NCI-H146 (cell line): ENCODE measurements at regions not wholly inside any gene's neighbourhood (a gene's known extent, or its start where the extent isn't known, plus 50 kb on each side); places are given as distances from the start of the nearest gene placed in this dataset.
"Not testable (repeated sequence)": the region's sequence is repeated elsewhere in the genome, so short reads cannot be mapped to it uniquely, and the experiment has no call there.

Source experiments
- DNase-seq: peaks from one replicate; lab custom pipeline; 2025; lab: John Stamatoyannopoulos, UW

DNA sequence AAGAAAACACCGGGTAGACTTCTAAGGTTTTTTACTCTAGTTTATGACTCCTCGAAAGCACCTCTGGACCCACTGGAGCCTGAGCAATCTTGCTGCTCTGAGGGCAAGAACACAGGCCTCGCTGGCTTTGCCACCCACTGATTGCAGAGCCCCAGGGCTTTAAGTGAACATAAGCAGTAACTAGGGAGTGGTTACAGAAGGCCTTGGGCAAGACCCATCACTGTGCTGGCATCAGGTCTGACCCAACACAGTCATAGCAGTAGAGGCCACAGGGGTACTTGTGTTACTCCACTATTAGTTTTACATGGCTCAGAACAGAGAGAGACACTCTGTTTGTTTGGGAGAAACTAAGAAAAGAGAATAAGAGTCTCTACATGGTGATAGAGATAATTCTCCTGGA is 684.5 kb downstream of the FAM181B start:
- no peak for DNase-seq

DNA sequence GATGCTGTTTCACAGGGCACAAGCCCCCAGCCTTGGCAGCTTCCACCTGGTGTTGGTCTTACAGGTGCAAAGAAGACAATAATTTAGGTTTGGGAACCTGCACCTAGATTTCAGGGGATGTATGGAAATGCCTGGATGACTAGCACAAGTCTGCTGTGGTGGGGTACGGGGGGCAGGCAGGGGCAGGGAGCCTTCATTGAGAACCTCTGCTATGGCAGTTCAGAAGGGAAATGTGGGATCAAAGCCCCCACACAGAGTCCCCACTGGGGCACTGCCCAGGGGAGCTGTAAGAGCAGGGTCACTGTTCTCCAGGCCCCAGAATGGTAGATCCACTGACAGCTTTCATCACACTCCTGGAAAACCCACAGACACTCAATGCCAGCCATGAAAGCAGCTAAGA is 686.5 kb downstream of the FAM181B start:
- no peak for DNase-seq

DNA sequence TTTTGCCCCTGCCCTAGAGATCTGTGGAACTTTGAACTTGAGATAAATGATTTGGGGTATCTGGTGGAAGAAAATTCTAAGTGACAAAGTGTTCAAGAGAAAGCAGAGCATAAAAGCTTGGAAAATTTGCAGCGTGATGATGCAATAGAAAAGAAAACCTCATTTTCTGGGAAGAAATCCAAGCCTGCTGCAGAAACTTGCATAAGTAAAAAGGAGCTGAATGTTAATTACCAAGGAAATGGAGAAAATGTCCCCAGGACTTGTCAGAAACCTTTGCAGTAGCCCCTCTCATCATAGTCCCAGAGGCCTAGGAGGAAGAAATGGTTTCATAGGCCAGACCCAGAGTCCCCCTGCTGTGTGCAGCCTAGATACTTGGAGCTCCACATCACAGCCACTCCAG is 686.9 kb downstream of the FAM181B start:
- DNase-seq, result no peak

DNA sequence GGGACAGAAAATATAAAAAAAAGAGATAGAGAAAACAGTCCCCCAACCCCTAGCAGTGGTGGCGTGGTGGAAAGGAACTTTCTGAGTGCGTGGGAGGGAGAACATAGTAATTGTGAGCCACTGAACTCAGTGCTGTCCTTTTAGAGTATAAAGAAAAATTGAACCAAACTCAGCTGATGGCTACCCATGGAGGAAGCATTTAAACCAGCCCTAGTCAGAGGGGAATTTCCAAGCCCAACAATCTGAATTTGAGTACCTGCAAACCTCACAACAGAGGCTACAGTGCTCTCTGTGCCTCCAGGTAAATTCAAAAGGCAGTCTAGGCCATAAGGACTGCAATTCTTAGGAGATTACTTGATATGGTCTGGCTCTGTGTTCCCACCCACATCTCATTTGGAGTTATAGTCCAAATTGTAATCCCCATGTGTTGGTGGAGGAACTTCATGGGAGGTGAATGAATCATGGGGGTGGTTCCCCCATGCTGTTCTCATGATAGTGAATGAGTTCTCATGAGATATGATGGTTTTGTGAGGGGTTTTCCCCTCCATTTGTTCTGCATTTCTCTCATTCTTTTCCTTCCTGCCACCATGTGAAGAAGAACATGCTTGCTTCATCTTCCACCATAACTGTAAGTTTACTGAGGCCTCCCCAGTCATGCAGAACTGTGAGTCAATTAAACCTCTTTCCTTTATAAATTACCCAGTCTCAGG is 687.8 kb downstream of the FAM181B start:
- no peak for DNase-seq

DNA sequence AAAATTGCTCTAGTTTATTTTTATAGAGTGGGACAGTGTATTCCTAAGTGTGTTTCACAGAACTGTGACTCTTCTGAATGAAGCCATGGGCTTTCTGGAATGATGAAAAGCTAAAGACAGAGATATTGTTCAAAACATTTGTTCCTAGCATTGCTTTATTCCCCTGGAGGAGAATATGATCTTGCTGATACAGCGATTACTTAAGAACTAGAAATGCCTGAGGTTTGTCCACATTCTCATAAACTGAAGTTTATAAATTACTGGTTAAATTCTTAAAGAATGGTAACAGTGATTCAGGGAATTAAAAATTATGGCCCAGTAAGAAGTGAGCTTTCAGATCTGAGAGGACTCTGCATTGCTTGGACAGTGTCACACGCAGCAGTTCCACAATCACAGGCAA is 690.3 kb downstream of the FAM181B start:
- no peak for DNase-seq

DNA sequence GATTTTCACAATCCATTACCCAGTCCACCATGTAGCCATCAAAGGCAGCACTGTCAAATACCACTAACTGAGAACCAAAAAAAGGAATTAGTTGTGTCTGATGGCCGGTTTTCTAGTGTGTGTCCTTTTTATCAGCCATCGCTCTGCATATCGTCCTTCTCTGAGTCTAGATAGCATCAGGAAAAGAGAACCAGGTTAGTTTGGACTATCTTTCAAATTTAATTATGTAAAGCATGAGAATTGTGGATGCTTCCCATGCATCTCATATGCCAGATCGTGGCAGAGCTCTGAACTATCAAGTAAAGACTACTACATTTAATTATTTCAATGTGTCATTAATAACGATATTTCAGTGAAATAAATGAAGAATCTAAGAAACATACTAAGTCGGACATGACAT is 691.9 kb downstream of the FAM181B start:
- no peak for DNase-seq

DNA sequence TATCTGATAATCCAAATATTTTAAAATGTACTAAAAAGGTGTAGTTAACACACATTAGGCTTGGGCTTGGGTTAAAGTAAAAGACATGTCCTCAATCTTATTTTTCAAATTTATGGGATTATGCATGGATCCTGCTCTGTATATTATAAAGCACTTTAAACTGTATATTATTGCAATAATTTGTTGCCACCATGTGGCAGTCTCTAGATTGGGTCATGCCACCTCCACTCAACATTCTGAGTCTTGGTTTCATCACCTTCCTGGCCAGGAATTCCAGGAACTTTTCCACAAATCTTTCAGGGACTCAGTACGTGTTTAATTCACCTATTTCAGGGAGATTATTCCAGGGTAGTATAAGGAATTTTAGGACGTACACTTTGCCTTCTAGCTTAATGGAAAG is 695.5 kb downstream of the FAM181B start:
- DNase-seq, result no peak

DNA sequence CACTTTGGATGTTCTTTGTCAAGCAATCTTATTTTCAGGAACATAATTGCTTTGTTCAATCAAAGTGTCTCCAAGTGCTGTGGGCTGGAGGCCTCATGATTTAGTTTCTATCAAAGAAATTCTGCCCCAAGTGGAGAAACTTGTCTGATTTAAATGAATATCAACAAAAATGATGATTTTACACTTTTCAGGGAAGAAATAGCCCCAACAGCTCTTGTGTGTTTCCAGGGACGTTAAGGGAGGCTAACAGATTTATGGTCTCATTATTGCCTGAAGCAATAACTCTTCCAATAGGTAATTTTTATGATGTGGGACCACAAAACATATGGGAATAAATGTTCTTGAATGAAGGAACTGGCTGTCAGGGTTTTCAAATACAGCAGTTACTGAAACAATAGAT is 699.1 kb downstream of the FAM181B start:
- no peak for DNase-seq

DNA sequence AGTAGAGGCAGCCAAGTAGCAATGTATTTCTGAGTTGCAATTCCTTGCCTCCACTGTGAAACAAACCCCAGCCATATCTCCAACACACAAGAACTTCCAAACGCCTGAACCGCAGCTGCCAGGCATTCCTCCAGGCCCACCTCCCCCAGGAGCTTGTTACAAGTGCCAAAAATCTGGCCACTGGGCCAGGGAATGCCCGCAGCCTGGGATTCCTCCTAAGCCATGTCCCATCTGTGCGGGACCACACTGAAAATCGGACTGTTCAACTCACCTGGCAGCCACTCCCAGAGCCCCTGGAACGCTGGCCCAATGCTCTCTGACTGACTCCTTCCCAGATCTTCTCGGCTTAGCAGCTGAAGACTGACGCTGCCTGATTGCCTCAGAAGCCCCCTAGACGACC is 706.3 kb downstream of the FAM181B start:
- not testable (repeated sequence) for DNase-seq

DNA sequence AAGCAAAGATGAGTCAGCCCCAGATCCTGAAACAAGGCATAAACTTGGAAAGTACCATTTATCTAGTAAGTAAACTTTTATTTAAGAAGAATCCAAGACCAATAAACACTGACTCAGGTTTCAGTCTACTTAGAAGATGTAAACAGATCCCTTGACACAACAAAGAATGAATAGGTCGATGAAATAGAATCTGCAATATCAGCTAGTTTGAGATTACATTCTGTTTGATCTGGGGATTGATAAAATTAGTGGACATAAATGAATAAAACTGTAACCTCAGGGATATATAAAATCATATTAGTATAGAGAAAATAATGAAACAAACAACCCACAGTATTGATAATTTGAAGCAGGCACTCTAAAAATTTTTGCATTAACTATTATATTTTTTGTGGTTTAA is 708.9 kb downstream of the FAM181B start:
- no peak for DNase-seq

DNA sequence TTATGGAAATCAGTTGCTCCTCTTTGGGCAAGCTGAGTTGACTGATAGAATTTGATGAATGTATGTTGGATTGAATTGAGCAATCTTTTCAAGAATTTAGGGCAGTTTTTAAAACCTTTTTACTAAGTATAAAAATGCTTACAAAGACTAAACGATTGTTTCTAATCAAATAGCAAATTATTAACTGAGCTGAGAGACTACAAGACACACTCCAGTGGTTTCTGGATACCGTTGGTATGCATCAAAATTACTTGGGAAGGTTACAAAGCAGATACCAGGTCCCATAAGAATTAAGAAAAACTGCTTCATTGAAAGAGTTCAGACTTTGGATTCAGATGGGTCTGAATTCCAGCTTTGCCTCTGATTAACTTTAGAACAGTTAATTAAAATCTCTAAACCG is 721.4 kb downstream of the FAM181B start:
- no peak for DNase-seq

DNA sequence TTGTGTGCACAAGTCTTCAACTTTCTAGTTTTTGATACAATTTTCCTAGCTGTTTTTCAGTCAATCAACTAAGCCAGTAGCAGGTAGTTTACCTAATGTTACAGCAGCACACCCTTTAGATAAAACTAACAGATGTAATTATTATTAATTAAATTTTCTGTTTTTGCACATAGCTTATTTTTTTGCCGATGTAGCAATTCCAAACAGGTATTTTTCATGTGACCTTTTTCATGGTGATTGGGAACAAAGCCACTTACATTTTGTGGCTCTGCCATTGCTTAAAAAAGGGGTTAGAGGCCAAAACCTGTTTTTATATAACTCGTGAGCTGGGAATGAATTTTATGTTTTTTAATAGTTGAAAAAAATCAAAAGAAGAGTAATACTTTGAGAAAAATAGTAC is 724.5 kb downstream of the FAM181B start:
- no peak for DNase-seq

DNA sequence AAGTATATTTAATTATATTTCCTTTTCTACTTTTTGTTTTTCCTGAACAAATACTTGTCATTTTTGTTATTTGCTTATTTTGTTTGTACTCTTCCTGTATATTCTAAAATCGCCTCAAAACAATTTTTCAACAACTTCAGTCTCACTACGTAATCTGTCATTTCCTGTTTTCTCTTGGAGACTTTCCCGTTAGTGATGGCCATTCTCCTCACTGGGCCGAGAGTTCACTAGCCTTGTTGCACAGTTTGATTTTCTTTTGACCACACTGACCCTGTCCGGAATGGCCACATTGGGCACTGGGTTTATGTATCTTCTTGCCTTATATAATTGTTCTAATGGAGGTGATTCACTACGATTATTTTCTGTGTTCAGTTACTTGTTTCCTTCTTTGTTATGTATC is 726.1 kb downstream of the FAM181B start:
- DNase-seq, result no peak

DNA sequence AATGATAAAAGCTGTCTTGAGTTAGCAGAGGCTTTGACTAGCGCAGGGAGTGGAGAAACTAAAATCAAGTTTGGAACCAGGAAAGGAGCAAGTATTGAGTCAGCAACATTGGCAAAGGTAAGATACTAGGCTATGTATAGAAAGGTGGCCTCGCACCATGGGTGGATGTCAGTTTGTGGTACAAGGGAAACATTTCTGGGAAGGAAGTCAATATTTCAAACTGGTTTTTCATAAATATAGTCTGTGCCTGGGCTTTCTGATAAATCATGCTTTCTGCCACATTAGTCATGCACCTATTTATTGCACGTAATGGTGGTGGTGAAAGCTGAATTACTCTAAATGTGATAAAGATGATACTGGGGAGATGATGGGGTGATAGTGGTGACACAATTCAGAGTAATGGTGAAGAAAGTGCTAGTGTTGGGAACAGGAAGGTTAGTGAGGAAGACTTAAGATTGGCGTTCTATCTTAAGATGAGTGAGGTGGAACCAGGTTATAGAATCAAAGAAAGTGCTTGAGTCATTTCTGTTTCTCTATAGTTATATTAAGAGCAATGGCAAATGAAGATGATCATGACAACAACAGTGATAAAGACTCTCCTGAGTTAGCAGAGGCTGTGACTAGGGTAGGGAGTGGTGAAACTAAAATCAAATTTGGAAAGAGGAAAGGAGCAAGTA is 729.0 kb downstream of the FAM181B start:
- no peak for DNase-seq

DNA sequence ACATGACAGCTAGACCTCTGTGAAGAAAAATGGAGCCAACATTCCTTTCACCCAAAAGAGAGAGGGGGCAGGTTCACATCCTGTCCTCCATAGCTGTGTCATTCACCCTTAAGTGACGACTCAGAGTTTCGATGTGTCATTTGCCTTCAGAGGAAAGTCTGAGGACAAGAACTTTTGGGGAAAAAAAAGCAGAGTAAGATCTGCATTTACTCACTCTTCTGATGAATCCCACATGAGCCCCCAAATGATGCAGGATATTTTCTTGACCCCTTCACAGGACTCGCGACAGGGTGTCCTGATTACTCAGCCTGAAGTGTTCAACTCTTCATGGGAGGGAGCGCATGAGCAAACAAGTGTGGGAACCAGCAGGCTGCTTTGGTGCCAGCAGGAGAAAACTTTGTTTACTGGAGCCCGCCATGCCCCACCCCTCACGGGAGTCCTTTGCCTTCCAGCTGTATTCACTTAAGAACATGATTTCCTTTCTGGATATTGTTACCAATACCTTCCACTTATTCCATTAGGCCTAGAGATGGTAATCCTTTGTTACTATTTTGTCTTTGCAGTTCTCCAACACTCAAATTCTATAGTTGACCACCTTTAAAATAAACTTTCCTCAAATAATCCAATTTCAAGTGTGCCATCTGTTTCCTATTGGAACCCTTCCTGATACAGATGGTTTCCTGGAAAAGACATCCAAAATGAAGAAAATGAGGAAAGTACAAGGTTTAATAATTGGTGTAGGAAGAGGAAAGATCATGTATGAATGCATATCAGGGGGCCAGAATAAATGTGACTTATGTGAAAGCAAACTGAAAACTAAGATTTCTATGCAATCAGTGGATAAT is 729.8 kb downstream of the FAM181B start:
- DNase-seq, result no peak

DNA sequence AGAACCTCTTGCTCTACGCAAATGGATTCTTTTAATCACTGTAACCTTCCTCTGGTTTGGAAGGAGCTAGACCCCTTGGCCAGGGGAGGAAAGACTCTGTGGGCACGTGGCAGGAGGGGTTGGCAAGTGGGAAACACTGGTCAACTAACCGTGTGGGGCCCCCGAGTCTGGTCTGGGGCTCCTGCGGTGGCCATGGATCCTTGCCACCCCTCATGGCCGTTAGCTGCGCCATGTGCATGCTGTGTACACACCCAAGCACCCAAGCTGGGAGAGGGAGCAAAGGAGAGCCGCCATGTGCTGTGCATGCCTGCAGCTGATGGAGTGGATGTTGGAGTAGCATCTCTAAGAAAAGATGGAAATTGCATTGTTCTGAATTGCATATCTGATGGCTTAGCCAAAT is 730.6 kb downstream of the FAM181B start:
- no peak for DNase-seq

DNA sequence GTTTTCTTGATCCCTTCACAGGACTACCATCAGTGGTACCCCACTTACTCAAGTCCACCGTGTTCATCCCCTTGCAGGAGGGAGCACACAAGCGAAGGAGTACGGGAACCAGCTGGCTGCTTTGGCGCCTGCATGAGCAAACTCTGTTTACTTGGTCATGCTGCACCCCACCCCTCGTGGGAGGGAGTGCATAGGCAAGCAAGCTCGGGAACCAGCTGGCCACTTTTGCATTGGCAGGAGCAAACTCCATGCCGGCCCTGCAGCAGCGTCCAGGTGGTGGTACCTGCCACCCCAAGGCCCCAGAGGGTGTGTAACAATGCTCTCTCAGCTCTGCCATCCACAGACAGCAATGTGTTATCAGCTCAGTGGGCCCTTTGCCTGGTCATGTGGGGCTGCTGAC is 737.8 kb downstream of the FAM181B start:
- no peak for DNase-seq

DNA sequence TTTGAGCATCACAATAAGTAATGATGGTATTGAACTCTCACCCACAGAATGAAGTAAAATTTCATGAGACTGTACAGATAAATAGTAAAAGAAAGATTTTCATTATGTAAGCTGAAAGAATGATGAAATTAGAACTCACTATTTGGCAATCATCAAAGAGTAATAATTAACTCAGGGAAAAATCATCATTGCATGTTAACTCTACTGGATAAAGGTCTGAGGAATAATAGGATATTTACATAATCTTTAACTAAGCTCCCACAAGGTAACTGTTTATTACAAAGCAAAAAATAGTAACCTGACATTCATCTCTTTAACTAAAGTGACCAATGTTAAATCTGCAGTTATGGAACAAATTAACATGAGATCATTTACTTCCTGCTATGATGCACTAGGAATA is 739.9 kb downstream of the FAM181B start:
- DNase-seq, result no peak

DNA sequence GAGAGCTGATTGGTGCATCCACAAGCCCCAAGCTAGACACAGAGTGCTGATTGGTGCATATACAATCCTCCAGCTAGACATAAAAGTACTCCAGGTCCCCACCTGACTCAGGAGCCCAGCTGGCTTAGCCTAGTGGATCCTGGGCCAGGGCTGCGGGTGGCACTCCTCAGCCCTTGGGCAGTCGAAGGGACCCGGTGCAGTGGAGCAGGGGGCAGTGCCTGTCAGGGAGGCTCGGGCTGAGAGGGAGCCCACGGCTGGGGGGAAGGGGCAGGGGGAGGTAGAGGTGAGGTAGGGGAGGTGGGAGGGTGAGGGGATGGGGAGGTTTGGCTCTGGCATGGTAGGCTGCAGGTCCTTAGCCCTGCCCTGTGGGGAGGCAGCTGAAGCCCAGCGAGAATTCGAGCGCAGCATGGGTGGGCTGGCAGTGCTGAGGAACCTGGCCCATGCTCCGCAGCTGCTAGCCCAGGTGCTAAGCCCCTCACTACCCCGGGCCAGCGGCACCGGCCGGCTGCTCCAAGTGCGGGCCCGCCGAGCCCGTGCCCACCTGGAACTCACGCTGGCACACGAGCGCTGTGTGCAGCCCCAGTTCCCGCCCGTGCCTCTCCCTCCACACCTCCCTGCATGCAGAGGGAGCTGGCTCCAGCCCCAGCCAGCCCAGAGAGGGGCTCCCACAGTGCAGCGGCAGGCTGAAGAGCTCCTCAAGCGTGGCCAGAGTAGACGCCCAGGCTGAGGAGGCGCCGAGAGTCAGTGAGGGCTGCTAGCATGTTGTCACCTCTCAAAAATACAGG is 742.8 kb downstream of the FAM181B start:
- no peak for DNase-seq

DNA sequence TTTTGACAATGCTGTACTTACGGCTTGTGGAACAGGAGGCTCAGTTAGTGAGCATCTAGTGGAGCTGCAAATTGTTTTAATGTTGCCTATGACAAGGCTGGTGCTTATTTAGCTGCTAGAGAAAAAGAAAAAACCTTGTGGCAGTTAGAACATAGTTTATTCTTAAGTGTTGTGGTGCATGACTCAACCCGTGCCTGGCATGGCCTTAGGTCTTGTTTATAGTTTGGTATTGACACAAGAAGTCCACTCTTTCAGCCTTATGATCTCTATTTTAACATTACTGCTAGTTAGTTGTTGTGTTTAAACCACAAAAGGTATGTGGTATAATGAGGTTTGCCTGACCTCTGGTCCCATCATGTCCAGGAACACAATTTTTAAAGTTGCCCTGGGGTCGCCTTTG is 744.6 kb downstream of the FAM181B start:
- no peak for DNase-seq

DNA sequence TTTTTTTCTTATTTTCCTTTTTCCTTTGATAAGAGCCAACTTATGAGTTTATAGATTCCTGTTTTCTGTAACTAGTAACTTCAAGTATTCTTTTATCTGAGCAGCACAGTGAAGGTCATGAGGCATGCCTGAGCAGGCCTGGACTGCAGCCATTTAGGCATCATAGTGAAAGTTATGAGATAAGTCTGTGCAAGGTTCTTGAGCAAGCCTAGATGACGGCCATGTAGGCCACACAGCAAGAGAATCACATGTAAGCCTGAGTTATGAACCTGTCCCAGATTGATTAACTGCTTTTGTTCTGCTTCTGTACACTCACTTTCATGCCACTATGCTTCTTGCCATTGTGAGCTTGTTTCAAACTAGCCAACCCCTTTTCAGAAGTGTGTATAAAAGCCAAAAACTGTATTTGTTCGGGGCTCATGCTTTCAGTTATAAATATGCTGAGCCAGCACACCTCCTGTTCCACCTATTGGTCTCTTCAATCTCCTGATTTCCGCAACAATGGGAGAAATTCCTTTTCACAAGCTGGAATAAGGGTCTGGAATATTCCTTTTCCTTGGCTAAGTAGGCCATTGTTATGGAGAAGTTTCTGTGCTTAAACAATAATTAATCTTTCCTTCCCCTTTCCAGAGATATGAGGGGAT is 745.7 kb downstream of the FAM181B start:
- no peak for DNase-seq
